CD8-positive, alpha-beta memory T cell (primary cell): ENCODE measurements at regions not wholly inside any gene's neighbourhood (a gene's known extent, or its start where the extent isn't known, plus 50 kb on each side); places are given as distances from the start of the nearest gene placed in this dataset.
A peak's percentile ranks its signal among the peaks of the same experiment; 100 is the strongest.

Experiments used
- CTCF ChIA-PET: fragments of 350-600 bp; sonication (Branson Sonifier 250); formaldehyde crosslinking; loops from one replicate; lab custom pipeline; 2021; ENCODE audit warnings: antibody characterized with exemption; lab: Charles Lee
- POLR2A ChIA-PET: fragments of 350-600 bp; sonication (Branson Sonifier 250); formaldehyde crosslinking; loops from one replicate; lab custom pipeline; 2021; ENCODE audit warnings: antibody characterized with exemption; lab: Charles Lee
- DNase-seq, 5 donors: peaks; one replicate each; pipeline versions ENCODE4 v3.0.0 to v3.0.0-alpha.2; 2020 to 2022; ENCODE audit warnings: mixed read lengths in 1 of 5
- H3K27ac ChIP-seq: one replicate; pipeline ENCODE4 v1.7.0; 2013; ENCODE audit warnings: low read depth, mild to moderate bottlenecking, low read length, moderate library complexity
- H3K27me3 ChIP-seq: 2 replicates; pipeline ENCODE4 v1.7.0; 2013; ENCODE audit warnings: low read length, mild to moderate bottlenecking; ENCODE audit not compliant: insufficient read depth, poor library complexity, severe bottlenecking
- H3K36me3 ChIP-seq: 2 replicates; pipeline ENCODE4 v1.7.0; 2013; ENCODE audit warnings: mild to moderate bottlenecking, low read length, moderate library complexity; ENCODE audit not compliant: insufficient read depth
- H3K4me1 ChIP-seq: 2 replicates; pipeline ENCODE4 v1.7.0; 2013; ENCODE audit warnings: mild to moderate bottlenecking, low read length, moderate library complexity; ENCODE audit not compliant: insufficient read depth
- H3K4me3 ChIP-seq: 2 replicates; pipeline ENCODE4 v1.7.0; 2013; ENCODE audit warnings: mild to moderate bottlenecking, low read length
- H3K9me3 ChIP-seq: 2 replicates; pipeline ENCODE4 v1.7.0; 2013; ENCODE audit warnings: mild to moderate bottlenecking, low read length
- H3K27ac Mint-ChIP-seq, 8 donors: one replicate each; pipeline ENCODE4 v1.8.0; 2020 to 2021; ENCODE audit warnings: mixed read lengths in 8 of 8, mild to moderate bottlenecking in 6 of 8, inconsistent platforms in 3 of 8, moderate library complexity in 3 of 8
- H3K27me3 Mint-ChIP-seq, 2 donors: one replicate each; pipeline ENCODE4 v1.8.0; 2020 to 2021; ENCODE audit warnings: mixed read lengths in 2 of 2, mild to moderate bottlenecking in 1 of 2, moderate library complexity in 1 of 2
- H3K36me3 Mint-ChIP-seq, 3 donors: one replicate each; pipeline ENCODE4 v1.8.0; 2020 to 2021; ENCODE audit warnings: mixed read lengths in 3 of 3, inconsistent platforms in 1 of 3, mild to moderate bottlenecking in 1 of 3
- H3K4me1 Mint-ChIP-seq, 3 donors: one replicate each; pipeline ENCODE4 v1.8.0; 2020 to 2021; ENCODE audit warnings: mixed read lengths in 3 of 3, inconsistent platforms in 1 of 3, mild to moderate bottlenecking in 1 of 3
- H3K4me3 Mint-ChIP-seq, 7 donors: one replicate each; pipeline ENCODE4 v1.8.0; 2020 to 2021; ENCODE audit warnings: mixed read lengths in 7 of 7, mild to moderate bottlenecking in 6 of 7, moderate library complexity in 4 of 7, inconsistent platforms in 2 of 7
- H3K9me3 Mint-ChIP-seq, 5 donors: one replicate each; pipeline ENCODE4 v1.8.0; 2020 to 2022; ENCODE audit warnings: mixed read lengths in 5 of 5, mild to moderate bottlenecking in 3 of 5, moderate library complexity in 2 of 5, inconsistent platforms in 1 of 5

DNA sequence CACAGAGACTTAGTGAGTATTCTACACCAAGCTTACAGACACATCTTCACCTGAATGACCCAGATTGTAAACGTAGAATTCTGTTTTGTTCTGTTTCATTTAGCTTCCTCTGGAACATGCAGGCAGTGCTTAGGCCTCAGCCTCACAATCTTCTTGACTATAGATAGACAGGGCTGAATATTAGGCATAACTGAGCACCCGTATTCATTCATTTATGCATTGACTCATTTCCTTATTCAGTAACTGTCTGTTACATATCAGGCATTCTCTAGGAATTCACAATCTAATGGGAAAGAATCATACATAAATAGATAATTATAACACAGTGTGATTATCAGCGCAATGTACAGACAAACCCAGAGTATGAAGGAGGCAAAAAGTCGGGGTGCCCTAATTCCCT lies 124.9 kb upstream of the ETAA1 start:
- Histone ChIP-seq H3K36me3 (no peaks in the 10 kb centered on the region), H3K4me1 (no peaks in the 10 kb centered on the region), H3K4me3 (no peak overlapping the region), H3K9me3 (no peaks in the 10 kb centered on the region), H3K27me3 (no peaks in the 10 kb centered on the region), H3K27ac (no peak overlapping the region)
- ChIA-PET CTCF (interaction anchor here (1.8 kb wide), 1 partner anchor 16 kb away, joined by 4 read pairs; no protein-coding TSS in a partner anchor), POLR2A (no interaction called here)
- Mint-ChIP-seq H3K9me3 (no peaks in the 10 kb centered on the region), H3K36me3 (no peaks in the 10 kb centered on the region), H3K4me3 (no peak overlapping the region), H3K27ac (no peak overlapping the region), H3K27me3 (peaks cover 0 to 3% of the 10 kb centered on the region in 2 donors), H3K4me1 (no peaks in the 10 kb centered on the region)
- DNase-seq: no peak

GRCh38 chr2:67277450-67277849 lies 119.7 kb upstream of the ETAA1 start:
- Histone ChIP-seq H3K27me3 (no peaks in the 10 kb centered on the region), H3K9me3 (no peaks in the 10 kb centered on the region), H3K36me3 (no peaks in the 10 kb centered on the region), H3K4me3 (no peak overlapping the region), H3K4me1 (no peaks in the 10 kb centered on the region), H3K27ac (no peak overlapping the region)
- ChIA-PET CTCF (no interaction called here), POLR2A (no interaction called here)
- Mint-ChIP-seq H3K27ac (no peak overlapping the region), H3K4me3 (no peak overlapping the region), H3K9me3 (no peaks in the 10 kb centered on the region), H3K4me1 (no peaks in the 10 kb centered on the region), H3K27me3 (no peaks in the 10 kb centered on the region), H3K36me3 (no peaks in the 10 kb centered on the region)
- DNase-seq: no peak

DNA sequence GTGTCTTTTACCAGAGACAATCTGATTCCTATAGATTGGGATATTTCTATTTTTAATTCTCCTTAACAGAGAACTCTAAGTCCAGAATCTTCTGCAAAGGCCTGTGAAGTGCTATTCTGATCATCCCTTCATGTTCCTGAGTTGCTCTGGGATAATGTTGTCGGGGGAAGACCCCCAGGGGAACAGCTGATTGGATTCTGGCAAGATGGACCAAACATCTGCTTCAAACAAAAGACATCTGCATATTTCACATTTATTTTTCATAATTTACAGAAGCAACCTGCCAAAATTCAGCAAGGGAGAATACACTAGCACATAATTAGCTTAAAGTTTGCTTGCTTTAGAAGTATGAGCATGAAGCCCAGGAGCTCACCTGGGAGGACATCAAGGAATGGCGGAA lies 116.0 kb upstream of the ETAA1 start:
- no peak overlapping the region for H3K4me3 Mint-ChIP-seq
- peaks cover 0 to 5% of the 10 kb centered on the region in 2 donors for H3K27me3 Mint-ChIP-seq
- H3K9me3 Mint-ChIP-seq: no peaks in the 10 kb centered on the region

DNA sequence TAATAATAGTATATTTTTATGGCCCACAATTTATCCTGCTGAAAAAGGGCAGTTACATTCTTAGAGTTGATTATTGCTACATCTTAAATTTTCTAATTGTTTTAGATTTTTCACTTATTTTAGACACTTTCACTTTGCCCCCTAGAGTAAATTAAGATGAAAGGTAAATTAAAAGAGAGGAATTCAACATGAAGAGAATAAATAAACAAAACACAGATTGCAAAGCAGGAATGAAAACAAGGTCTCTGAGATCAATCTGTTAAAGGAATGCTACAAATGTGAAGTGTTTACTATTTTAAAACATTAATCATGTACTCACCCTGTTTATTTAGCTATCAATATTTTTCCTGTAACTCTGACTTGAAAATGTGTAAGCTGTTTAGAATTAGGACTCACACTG lies 113.5 kb upstream of the ETAA1 start:
- no peak for DNase-seq
- Mint-ChIP-seq H3K27me3 (peaks cover 0 to 5% of the 10 kb centered on the region in 2 donors), H3K4me3 (no peak overlapping the region), H3K4me1 (no peaks in the 10 kb centered on the region), H3K36me3 (no peaks in the 10 kb centered on the region), H3K27ac (no peak overlapping the region), H3K9me3 (no peaks in the 10 kb centered on the region)
- Histone ChIP-seq H3K27ac (no peak overlapping the region), H3K27me3 (no peaks in the 10 kb centered on the region), H3K36me3 (no peaks in the 10 kb centered on the region), H3K4me1 (no peaks in the 10 kb centered on the region), H3K9me3 (no peaks in the 10 kb centered on the region), H3K4me3 (no peak overlapping the region)
- ChIA-PET POLR2A (no interaction called here), CTCF (no interaction called here)

More for the DNA sequence above, 116.0 kb upstream of the ETAA1 start:
- Mint-ChIP-seq H3K36me3 (no peaks in the 10 kb centered on the region), H3K4me1 (no peaks in the 10 kb centered on the region), H3K27ac (peak overlapping the region in 1 of 8 donors; percentile 3)
- H3K9me3 ChIP-seq: no peaks in the 10 kb centered on the region
- no peaks in the 10 kb centered on the region for H3K36me3 ChIP-seq
- no peak overlapping the region for H3K27ac ChIP-seq
- H3K4me3 ChIP-seq: no peak overlapping the region
- no peaks in the 10 kb centered on the region for H3K4me1 ChIP-seq
- DNase-seq: no peak
- ChIA-PET POLR2A (no interaction called here), CTCF (no interaction called here)
- no peaks in the 10 kb centered on the region for H3K27me3 ChIP-seq

GRCh38 chr2:67286981-67287759 lies 110.0 kb upstream of the ETAA1 start:
- Mint-ChIP-seq H3K4me1 (no peaks in the 10 kb centered on the region), H3K9me3 (no peaks in the 10 kb centered on the region), H3K4me3 (no peak overlapping the region), H3K36me3 (no peaks in the 10 kb centered on the region), H3K27me3 (peaks cover 0 to 5% of the 10 kb centered on the region in 2 donors), H3K27ac (no peak overlapping the region)
- H3K4me3 ChIP-seq: no peak overlapping the region
- ChIA-PET POLR2A (no interaction called here), CTCF (interaction anchor here (1.6 kb wide), 1 partner anchor 15 kb away, joined by 4 read pairs; no protein-coding TSS in a partner anchor)
- no peak for DNase-seq
- H3K36me3 ChIP-seq: no peaks in the 10 kb centered on the region
- no peak overlapping the region for H3K27ac ChIP-seq
- no peaks in the 10 kb centered on the region for H3K4me1 ChIP-seq
- no peaks in the 10 kb centered on the region for H3K27me3 ChIP-seq
- H3K9me3 ChIP-seq: no peaks in the 10 kb centered on the region

DNA sequence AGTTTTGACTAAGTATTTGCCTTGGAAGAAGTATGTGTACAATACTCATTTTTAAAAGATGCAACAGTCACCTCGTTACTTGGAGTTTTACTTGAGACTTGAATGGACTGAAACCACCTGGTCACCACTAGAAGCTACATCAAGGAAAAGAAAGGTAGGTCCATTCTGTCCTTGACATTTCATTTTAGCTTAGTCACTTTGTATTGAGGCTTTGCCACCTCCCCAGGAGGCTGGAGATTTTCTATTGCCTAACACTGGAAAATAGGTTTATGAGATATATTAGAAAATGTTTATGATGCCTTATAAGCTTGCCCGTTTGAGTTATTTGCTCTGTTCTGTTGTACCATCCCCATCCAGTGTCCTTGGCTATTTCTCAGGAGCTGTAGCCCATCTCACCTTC lies 107.9 kb upstream of the ETAA1 start:
- Histone ChIP-seq H3K4me3 (no peak overlapping the region), H3K27me3 (no peaks in the 10 kb centered on the region), H3K36me3 (no peaks in the 10 kb centered on the region), H3K9me3 (no peaks in the 10 kb centered on the region), H3K27ac (no peak overlapping the region), H3K4me1 (no peaks in the 10 kb centered on the region)
- POLR2A ChIA-PET: no interaction called here
- Mint-ChIP-seq H3K27ac (no peak overlapping the region), H3K4me1 (no peaks in the 10 kb centered on the region), H3K4me3 (no peak overlapping the region), H3K36me3 (no peaks in the 10 kb centered on the region), H3K9me3 (no peaks in the 10 kb centered on the region), H3K27me3 (peaks cover 0 to 5% of the 10 kb centered on the region in 2 donors)
- no peak for DNase-seq
- CTCF ChIA-PET: no interaction called here

DNA sequence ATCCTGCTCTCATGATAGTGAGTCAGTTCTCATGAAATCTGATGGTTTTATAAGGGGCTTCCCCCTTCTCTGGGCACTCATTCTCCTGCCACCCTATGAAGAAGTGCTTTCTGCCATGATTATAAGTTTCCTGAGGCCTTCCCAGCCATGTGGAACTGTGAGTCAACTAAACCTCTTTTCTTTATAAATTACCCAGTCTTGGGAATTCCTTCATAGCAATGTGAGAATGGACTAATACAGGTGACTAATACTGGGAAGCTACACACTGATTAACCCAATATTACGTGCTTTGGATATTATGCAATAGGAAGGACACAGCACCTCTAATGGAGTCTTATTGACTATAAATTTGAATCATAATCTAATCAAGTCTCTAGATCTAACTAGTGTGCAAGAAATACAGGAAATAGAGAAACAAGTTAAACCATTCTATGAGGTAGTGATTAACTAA lies 107.2 kb upstream of the ETAA1 start:
- Mint-ChIP-seq H3K27ac (no peak overlapping the region), H3K4me1 (no peaks in the 10 kb centered on the region), H3K36me3 (no peaks in the 10 kb centered on the region), H3K27me3 (peaks cover 0 to 3% of the 10 kb centered on the region in 2 donors), H3K4me3 (no peak overlapping the region), H3K9me3 (no peaks in the 10 kb centered on the region)
- H3K4me1 ChIP-seq: no peaks in the 10 kb centered on the region
- H3K4me3 ChIP-seq: no peak overlapping the region
- no peaks in the 10 kb centered on the region for H3K36me3 ChIP-seq
- no peak overlapping the region for H3K27ac ChIP-seq
- H3K27me3 ChIP-seq: no peaks in the 10 kb centered on the region
- no peak for DNase-seq
- ChIA-PET CTCF (no interaction called here), POLR2A (no interaction called here)
- no peaks in the 10 kb centered on the region for H3K9me3 ChIP-seq

DNA sequence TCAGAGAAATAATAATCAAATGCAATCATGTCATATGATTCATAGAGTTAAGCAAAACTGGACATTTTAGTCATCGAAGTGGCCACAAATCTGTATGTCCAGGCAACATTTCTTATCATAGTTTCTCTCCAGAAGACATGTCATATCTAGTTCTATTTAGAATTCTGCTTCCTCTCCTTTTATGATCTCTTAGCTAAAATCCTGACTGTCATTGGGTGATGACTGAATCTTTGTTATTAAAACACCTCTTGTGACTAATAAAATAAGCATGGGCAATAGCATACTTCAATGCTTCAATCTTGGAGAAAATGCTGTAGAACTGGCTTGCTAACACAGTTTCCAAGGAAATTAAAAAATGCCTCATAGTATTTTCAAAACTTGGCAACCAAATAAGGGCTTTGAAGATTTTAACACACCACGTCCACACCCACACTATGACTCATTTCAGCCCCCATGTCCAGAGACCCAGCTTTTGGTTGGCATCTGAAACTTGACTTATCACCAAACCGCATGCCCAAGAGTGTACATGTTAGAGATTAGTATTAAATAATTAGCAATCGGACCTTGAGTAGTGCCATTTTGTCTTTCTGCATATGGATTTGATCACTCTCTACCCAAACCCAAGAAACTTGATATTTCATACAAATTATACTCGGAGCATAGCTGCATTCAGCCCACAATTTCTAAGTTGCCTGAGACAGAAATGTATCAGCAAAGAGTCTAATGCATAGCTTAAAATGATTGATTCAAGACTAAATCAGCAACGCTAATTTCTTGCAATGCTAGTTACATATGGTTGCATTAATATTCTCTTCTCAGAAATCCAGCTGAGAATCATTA lies 106.5 kb upstream of the ETAA1 start:
- no peak for DNase-seq
- Mint-ChIP-seq H3K4me3 (no peak overlapping the region), H3K27me3 (no peaks in the 10 kb centered on the region), H3K4me1 (no peaks in the 10 kb centered on the region), H3K9me3 (no peaks in the 10 kb centered on the region), H3K27ac (no peak overlapping the region), H3K36me3 (no peaks in the 10 kb centered on the region)
- ChIA-PET CTCF (no interaction called here), POLR2A (no interaction called here)
- Histone ChIP-seq H3K27me3 (no peaks in the 10 kb centered on the region), H3K36me3 (no peaks in the 10 kb centered on the region), H3K4me1 (no peaks in the 10 kb centered on the region), H3K4me3 (no peak overlapping the region), H3K9me3 (no peaks in the 10 kb centered on the region), H3K27ac (no peak overlapping the region)
